ENCODE measurements at regions not wholly inside any gene's neighbourhood (a gene's known extent, or its start where the extent isn't known, plus 50 kb on each side); places are given as distances from the start of the nearest gene placed in this dataset.

GRCh38 chr3:152899306-152899705 is 64.4 kb downstream of the P2RY1 start:
- TF ChIP-seq CTCF (conservative IDR thresholded peaks at IDR 0.05): no peak
- no peak for TF ChIP-seq ZFX (IDR thresholded peaks at IDR 0.05)

Measured in C4-2B (cell line).